ENCODE measurements at regions not wholly inside any gene's neighbourhood (a gene's known extent, or its start where the extent isn't known, plus 50 kb on each side); places are given as distances from the start of the nearest gene placed in this dataset.
A peak's percentile ranks its signal among the peaks of the same experiment; 100 is the strongest.
"Not testable (repeated sequence)": the region's sequence is repeated elsewhere in the genome, so short reads cannot be mapped to it uniquely, and the experiment has no call there.

DNA sequence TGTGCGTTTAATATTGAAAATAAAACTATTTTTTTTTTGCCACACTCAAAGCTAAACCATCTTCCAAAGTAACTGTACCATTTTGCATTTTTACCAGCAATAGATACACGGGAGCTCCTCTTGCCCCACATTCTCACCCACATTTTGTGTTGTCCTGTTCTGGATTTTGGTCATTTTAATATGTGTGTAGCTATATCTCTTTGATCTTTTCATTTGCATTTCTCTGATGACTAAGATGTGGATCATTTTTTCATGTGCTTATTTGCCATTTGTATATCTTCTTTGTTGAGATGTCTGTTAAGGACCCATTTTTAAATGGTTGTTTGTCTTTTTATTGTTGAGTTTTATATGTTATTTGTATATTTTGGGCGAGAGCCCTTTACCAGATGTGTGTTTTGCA is 1543.5 kb downstream of the GRIK2 start:
- Mint-ChIP-seq H3K27me3 (no peaks in the 10 kb centered on the region), H3K36me3 (no peaks in the 10 kb centered on the region), H3K4me1 (ENCODE audit: unreplicated experiment) (no peaks in the 10 kb centered on the region), H3K9me3 (no peaks in the 10 kb centered on the region), H3K4me3 (no peak overlapping the region), H3K27ac (no peak overlapping the region)
- TF ChIP-seq, protein P1, sequence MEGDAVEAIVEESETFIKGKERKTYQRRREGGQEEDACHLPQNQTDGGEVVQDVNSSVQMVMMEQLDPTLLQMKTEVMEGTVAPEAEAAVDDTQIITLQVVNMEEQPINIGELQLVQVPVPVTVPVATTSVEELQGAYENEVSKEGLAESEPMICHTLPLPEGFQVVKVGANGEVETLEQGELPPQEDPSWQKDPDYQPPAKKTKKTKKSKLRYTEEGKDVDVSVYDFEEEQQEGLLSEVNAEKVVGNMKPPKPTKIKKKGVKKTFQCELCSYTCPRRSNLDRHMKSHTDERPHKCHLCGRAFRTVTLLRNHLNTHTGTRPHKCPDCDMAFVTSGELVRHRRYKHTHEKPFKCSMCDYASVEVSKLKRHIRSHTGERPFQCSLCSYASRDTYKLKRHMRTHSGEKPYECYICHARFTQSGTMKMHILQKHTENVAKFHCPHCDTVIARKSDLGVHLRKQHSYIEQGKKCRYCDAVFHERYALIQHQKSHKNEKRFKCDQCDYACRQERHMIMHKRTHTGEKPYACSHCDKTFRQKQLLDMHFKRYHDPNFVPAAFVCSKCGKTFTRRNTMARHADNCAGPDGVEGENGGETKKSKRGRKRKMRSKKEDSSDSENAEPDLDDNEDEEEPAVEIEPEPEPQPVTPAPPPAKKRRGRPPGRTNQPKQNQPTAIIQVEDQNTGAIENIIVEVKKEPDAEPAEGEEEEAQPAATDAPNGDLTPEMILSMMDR (conservative IDR thresholded peaks at IDR 0.05), result no peak
- DNase-seq (ENCODE audit: extremely low spot score, unreplicated experiment), result no peak

DNA sequence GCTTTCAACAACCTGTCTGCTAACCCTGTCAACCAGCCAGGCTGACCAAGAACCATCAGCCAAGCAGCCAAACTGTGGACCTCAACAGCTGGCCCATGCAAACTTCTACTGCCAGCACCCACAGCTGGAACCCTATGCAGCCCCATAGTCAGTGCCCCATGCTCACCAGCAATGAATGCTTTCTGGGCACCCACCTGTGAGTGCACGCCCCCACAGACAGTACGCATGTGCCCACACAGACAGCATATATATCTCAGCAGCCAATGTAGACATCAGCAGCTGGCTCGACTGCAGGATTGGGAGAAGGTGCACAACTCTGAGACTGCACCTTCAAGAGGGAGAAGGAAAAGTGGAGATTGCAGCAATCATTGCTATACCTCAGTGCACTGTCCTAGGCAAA is 1534.6 kb downstream of the GRIK2 start:
- no peaks in the 10 kb centered on the region for H3K27me3 Mint-ChIP-seq
- no peaks in the 10 kb centered on the region for H3K4me1 Mint-ChIP-seq (ENCODE audit: unreplicated experiment)
- H3K36me3 Mint-ChIP-seq, result no peaks in the 10 kb centered on the region
- no peak for DNase-seq (ENCODE audit: extremely low spot score, unreplicated experiment)
- no peak overlapping the region for H3K27ac Mint-ChIP-seq
- TF ChIP-seq, protein P1 (conservative IDR thresholded peaks at IDR 0.05), result no peak
- no peaks in the 10 kb centered on the region for H3K9me3 Mint-ChIP-seq
- no peak overlapping the region for H3K4me3 Mint-ChIP-seq

DNA sequence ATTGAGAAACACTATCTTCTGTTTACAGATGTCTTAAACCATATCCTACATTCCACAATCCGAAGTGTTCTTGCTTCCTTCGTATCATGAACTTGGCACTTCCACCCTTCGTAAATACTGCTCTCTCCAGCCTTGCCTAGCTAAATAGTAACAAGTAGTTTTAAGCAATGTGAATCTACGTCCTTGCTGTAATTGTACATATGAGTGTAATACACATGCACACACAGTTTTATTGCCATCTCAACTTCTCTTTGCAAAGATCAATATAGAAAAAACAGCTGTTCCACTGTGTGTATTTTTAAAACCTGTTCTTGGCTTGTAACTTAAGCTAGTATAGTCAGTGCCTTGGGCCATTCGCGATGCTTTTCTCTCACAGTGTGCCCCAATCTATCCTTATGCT is 1524.7 kb downstream of the GRIK2 start:
- no peaks in the 10 kb centered on the region for H3K4me1 Mint-ChIP-seq (ENCODE audit: unreplicated experiment)
- no peaks in the 10 kb centered on the region for H3K27me3 Mint-ChIP-seq
- no peak for DNase-seq (ENCODE audit: extremely low spot score, unreplicated experiment)
- TF ChIP-seq, protein P1 (conservative IDR thresholded peaks at IDR 0.05), result no peak
- no peaks in the 10 kb centered on the region for H3K36me3 Mint-ChIP-seq
- no peaks in the 10 kb centered on the region for H3K9me3 Mint-ChIP-seq
- no peak overlapping the region for H3K27ac Mint-ChIP-seq
- no peak overlapping the region for H3K4me3 Mint-ChIP-seq

DNA sequence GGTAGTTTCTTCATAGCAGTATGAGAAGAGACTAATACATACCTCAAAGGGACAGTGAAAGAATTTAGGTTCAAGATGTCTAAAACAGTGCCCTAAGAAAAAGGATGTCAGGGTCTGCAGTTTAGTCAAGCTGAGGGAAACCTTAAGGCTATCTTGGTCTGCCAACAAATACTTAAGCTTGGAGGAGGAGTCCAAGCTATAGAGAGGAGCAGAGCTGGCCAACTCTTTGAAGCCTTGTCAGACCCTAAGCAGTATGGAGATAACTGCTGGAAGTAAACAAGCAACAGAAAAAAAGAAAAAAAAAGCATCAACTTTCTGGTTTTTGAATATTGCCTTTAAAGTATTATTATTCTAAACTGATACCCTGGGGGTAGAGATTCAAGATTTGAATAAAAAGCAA is 1518.1 kb downstream of the GRIK2 start:
- Mint-ChIP-seq H3K4me3 (peak overlapping the region; percentile 35), H3K4me1 (ENCODE audit: unreplicated experiment) (no peaks in the 10 kb centered on the region), H3K36me3 (no peaks in the 10 kb centered on the region), H3K27me3 (no peaks in the 10 kb centered on the region), H3K9me3 (no peaks in the 10 kb centered on the region), H3K27ac (no peak overlapping the region)
- TF ChIP-seq, protein P1 (conservative IDR thresholded peaks at IDR 0.05), result no peak
- no peak for DNase-seq (ENCODE audit: extremely low spot score, unreplicated experiment)

DNA sequence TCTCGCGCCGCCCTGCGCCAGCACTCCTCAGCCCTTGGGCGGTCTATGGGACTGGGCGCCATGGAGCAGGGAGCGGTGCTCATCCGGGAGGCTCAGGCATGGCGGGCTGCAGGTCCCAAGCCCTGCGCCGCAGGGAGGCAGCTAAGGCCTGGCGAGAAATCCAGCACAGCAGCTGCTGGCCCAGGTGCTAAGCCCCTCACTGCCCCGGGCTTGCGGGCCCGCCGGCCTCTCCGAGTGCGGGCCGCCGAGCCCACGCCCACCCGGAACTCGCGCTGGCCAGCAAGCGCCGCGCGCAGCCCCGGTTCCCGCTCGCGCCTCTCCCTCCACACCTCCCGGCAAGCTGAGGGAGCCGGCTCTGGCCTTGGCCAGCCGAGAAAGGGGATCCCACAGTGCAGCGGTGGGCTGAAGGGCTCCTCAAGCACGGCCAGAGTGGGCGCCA is 1517.2 kb downstream of the GRIK2 start:
- not testable (repeated sequence) for DNase-seq (ENCODE audit: extremely low spot score, unreplicated experiment); H3K4me3 Mint-ChIP-seq; H3K9me3 Mint-ChIP-seq; H3K4me1 Mint-ChIP-seq (ENCODE audit: unreplicated experiment); H3K27ac Mint-ChIP-seq; H3K27me3 Mint-ChIP-seq; H3K36me3 Mint-ChIP-seq

DNA sequence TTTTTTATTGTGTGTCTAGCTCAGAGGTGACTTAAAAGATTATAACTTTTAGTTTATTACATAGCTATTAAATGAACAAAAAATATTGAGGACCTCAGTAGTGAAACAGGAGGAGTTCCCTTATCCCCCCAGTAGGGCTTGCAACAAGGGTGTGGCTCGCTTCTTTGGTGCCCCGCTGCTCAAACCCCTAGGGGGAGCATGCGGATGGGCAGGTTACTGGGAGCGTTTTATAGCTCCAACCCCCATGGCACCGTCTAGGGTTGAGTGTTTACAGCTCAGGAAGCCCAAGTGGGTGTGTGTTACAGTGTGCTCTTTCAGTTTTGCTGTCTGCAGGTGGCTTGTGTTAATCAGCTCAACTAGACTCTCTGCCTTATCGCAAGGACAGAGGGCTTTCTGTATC is 1513.7 kb downstream of the GRIK2 start:
- Mint-ChIP-seq H3K36me3 (no peaks in the 10 kb centered on the region), H3K9me3 (no peaks in the 10 kb centered on the region), H3K27ac (no peak overlapping the region), H3K4me1 (ENCODE audit: unreplicated experiment) (no peaks in the 10 kb centered on the region), H3K27me3 (no peaks in the 10 kb centered on the region), H3K4me3 (no peak overlapping the region)
- no peak for DNase-seq (ENCODE audit: extremely low spot score, unreplicated experiment)
- TF ChIP-seq, protein P1 (conservative IDR thresholded peaks at IDR 0.05), result no peak

Measured in type B pancreatic cell (in vitro differentiated cells).